Islet precursor cell (in vitro differentiated cells): ENCODE measurements at regions not wholly inside any gene's neighbourhood (a gene's known extent, or its start where the extent isn't known, plus 50 kb on each side); places are given as distances from the start of the nearest gene placed in this dataset.

ENCODE experiments used
- DNase-seq: peaks from one replicate; pipeline ENCODE4 v3.0.0-alpha.2; 2018

DNA sequence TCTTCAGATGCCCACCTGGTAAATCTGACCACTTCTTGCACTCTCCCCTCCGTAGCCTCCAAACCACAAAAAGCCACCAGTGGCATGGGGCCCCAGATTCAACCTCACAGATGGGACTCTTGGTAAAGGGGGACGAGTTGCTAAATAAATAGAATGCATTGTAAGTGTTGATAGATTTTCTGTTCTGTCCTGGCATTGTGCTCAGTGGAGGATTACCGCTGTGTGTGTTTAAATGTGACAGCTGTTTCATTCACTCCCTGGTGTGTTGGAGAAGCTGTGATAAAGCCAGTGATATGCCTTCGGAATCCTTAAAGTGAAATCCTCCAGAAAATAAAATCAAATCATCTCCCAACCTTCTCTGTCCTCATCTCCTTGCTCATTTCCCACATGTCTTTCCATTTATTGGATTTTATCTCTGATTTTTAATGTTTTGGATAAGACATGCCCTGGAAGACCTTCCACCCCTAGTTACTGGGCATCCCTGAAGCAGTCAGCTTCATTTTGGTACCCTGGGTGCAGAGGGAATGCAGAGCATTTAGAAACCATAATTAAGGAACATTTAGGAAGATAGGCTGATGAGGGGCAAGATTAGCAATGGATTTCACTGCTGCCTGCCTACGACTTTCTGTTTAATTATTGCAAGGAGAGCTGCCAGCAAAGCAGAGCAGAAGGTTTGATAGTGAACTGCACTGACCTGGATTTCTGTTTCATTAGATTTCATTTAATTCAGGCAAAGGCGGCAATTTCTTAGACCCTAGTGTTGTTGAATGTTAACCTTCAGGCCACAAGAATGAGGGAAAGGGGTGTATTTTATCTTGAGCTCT is 460.9 kb upstream of the KIRREL3 start:
- DNase-seq: no peak

DNA sequence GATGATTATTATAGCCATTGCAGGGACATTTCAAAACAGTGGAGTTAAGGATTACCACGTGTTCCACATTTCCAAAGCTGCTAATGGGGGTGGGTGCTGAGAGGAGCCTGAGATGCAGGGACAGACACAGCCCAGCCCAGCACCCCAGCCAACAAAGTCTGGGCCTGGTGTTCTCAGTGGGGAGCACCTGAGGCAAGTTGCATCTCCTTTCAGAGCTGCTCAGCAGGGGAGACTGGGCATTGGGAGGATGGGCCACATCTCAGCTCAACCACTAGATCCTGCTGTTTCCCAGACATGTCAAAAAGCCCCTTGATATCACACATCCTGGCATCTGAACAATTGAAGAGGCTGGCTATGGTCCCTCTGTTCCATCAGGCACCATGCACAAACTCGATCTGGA is 458.0 kb upstream of the KIRREL3 start:
- DNase-seq: no peak

DNA sequence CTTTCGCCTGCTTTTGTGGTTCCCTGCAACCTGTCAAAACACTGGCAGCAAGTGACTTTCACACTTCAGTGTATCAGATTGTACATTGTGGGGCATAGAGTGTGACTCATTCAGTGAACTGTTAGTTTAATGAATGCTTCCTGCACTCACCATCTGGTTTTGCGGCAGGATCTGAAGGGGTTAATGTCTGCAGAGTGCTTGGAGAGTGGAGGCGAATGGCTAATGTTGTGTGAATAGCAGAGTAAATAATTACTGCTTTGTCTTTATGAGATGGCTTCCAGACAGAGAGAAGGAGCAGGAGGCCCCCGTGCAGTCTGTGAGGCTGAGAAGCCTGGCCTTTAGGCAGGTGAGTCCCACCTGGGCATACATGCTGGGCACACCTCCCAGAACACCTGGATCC is 454.3 kb upstream of the KIRREL3 start:
- DNase-seq: peak; percentile 91

DNA sequence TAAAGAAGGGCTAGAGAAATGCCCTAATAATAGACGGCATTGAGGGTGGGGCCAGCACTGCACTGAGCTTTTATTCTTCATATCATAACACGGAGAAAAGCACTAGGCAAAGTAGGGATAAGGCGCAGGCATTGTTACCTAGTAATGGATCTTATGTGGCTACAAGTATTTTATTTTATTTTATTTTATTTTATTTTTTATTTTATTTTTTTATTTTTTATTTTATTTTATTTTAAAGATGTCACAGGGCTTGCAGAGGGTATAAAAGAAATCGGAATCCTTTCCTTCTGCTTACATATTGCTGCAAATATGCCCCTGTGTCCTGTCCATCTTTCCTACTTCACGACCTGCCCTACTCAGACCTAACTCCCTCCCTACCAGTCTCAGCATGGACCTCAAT is 452.0 kb upstream of the KIRREL3 start:
- no peak for DNase-seq

DNA sequence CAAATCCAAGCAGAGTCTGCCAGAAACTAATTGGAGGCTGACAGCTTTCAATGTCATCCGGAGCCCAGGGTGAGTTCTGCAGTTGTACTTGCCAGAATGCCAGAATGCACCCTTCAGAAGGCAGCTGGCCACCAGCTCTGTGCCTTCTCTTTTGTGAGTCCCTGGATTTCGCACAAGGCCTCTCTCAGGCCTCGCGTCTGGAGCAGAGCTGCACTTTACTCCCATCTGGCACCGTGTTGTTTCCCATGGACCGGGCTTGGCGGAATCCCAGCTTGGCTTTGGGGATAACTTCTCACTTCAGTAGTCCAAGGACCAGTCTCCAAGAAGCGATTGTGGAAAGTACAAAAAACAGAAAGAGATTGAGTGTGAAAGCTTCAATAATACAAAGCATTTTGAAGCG is 451.3 kb upstream of the KIRREL3 start:
- DNase-seq: no peak

DNA sequence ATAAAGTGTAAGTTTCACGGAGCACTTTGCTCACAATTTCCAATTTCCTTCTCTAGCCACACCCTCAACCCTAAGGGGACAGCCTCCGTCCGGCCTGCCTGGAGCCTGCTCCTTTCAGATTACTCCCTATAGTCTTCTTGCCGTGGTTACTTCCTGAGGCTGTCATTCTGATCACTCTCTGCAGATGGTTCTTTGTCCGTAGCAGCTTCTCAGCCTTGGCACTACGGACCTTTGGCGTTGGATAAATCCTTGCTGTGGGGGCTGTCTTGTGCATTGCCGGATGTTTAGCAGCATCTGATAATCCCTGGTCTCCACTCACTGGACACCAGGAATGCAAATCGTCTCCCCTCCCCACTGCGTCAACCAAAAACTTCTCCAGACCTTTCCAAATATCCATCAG is 447.5 kb upstream of the KIRREL3 start:
- DNase-seq: no peak

DNA sequence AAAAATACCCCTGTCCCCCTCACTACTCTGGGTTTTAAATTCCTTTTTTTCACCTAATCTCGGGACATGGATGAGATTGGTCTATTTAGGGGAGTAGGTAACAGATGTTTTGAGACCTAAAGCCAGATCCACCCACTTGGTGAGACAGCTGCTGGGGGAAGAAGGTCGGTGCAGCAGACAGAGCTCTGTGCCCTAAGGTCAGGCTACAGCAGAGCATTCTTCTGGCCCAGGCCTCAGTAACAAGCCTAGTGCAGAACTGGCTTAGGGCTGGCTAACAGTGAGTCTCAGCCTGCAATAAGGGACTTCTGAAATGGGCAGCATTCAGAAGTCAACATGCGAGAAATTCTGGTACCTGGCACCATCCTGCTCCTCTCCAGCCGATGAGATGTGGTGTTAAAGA is 444.9 kb upstream of the KIRREL3 start:
- peak; percentile 53 for DNase-seq

DNA sequence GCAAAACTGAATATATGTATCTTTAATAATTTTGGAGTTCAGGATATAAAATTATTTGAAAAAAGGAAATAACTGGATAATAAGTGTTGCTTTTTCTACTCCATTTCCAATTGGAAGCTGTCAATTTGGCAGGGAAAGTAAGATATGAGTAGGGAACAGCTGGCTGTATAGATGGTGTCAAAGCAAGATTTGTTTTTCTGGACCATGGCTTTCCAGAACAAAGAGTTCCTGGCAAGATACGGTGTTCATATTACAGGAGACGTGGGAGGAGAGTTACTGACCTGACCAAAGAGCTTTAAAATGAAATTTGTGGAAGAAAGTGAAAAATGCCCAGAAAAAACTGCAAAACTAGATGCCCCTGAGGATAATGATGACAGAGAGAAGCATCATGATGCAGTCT is 442.7 kb upstream of the KIRREL3 start:
- no peak for DNase-seq

DNA sequence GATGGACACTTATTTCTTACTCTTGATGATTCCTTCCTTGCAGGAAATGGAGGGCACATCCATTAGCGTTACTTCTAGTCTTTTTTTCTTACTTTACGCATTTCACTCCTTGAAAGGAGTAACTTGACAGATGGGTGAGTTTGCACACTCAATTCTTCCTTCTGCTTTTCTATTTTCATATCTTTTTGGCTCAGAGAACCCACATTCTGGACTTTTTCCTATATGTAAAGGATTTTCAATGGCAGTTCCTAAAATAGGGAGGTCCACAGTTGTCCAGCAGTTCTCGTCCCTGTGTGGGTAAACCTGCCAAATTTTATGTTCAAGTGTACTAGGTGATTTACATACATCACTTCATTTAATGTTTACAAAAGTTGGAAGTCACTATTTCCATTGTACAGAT is 440.0 kb upstream of the KIRREL3 start:
- DNase-seq: no peak

DNA sequence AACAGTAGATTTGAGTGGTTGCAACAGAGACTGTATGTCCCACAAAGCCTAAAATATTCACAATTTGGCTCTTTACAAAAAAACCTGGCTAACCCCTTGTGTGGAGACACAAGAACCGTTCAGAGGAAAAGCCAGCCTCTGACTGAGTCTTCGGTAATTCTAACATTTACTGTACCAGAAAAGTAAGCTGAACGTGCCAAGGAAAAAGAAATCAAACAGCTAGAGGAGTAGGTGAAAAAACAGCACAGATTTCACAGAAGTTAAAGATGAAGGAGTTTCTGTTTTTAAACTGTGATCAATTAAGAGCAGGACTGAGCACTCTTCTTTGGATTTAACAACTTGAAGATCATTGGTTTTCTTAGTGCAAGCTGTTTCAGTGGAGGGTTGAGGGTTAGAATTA is 424.7 kb upstream of the KIRREL3 start:
- DNase-seq: no peak

DNA sequence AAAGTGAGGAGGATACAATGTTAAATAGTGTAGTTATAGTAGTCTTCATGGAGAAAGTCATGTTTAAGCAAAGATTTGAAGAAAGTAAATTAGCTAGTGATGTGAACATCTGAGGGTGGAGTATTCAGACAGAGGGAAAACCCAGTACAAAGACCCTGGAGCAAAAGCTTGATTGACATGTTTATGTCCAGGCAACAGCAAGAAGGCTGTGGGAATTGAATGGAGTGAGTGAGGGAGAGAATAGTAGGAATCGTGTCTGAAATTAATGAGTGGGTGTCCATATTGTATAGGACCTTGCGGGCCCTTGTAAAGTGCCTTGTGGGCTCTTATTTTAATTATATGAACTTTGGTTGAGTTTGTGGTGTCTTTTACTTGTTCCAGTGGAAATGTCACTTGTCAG is 424.1 kb upstream of the KIRREL3 start:
- DNase-seq: no peak

DNA sequence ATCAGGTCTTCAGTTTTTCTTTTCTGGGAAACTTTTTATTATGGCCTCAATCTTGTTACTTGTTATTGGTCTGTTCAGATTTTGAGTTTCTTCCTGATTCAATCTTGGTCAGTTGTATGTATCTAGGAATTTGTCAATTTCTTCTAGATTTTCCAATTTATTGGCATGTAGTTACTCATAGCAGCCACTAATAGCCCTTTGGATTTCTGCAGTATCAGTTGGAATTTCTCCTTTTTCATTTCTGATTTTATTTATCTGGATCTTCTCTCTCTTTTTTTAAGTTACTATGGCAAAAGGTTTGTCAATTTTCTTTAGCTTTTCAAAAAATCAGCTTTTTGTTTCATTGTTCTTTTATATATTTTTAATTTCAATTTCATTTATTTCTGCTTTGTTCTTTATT is 419.6 kb upstream of the KIRREL3 start:
- no peak for DNase-seq

DNA sequence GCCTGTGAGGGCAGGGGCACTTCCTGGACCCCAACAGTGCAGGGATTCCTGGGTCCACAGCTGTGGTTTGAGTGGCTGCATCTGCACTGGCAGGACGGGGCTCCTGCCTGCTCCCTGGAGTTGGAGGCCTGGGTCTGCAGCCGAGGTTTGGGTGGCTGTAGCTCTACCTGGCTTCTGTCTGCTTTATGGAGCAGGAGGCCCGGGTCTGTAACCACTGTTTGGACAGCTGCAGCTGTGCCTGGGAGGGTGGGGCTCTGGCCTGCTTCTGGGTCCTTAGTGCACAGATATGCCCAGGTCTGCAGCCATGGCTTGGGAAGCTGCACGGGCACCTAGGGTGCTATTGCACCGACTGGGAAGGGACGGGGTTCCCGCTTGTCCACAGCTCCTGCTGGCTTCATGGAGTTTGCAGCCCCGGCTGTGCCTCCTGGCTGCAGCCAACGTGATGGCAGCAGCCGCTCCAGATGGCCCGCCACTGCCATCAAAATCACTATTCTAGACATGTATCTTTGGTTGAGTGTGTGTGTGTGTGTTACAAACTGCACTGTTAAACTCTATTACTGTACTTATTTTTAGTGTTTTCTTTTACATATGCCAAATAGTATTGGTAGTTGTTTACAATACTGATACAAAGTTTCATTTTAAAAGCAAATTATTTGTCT is 412.3 kb upstream of the KIRREL3 start:
- DNase-seq: no peak

DNA sequence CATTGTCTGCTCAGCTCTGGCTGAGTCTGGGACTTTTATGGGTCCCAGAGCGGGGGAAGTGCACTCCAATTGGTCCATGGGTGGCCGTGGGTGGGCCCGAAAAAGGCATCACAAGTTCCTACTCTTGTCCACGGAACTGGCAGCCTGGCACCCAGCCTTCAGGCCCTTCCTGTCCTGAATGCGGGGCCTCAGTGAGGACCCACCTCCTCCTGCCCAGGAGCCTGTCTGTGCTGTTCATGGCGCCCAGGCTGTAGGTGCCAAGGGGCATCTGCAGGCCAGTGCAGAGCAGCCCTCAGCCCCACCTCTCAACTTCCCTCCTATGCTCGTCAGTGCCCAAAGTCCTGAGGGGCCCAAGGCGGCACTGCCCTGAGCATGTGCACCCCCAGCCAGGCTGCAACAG is 411.7 kb upstream of the KIRREL3 start:
- no peak for DNase-seq

DNA sequence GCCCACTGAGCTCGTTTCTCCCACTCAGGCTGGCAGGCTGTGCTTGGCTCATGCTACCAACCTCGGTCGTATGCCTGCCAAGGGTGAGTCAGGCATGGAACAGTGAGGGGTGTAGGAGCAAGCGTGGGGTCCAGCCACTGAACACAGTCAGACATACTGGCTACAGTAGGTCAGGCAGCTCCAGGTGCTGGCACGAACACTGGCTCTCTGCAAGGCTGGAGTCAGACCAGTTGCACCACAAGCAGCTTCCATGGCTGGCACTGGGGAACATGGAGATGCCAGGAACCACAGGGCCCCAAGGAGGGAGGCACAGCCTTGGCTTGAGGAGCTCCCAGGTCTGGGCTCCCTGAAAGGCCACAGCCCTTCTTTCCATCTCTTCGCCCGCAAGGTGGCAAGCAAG is 410.7 kb upstream of the KIRREL3 start:
- DNase-seq: no peak

DNA sequence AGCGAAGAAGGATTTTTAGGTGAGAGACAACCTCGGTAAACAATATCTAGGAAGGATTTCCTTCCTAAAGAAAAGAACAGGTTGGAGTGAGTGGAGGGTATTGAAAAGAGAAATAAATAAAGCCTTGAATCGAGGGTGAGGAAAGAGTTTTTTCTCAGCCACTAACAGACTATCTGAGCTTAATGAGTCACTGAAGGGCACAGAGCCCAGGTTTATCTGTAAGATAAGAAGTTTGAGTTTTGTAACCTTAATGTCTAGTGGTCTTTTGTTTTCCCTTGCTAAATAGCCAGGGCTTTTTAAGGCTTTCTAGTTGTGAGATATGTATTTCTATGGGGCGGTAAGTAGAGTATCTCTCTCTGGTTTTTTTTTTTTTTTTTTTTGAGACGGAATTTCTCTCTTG is 394.5 kb upstream of the KIRREL3 start:
- no peak for DNase-seq

DNA sequence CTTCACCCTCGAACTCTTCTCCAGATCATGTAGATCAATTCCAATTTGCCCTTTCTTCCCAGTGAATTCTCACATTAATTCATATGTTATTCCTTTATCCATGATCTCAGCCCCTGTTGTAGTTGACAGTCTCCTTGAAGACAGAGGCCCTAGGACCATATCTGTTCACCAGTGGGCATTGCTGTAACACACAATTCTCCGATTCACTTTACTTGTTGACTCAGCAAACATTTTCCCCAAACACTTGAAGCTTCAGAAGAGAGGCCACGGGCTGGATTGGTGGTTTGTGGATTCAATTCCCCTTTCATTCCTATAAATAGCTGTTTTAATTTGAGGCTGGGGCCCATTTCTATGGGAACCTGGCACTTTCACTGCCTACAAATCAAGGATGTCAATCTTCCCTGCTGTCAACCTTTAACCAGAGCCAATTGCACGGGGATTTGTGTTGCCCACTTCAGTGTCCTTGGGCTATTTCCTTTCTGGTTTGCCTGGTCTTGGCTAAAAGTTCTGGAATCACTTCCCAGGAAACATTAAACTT is 393.0 kb upstream of the KIRREL3 start:
- DNase-seq: no peak

DNA sequence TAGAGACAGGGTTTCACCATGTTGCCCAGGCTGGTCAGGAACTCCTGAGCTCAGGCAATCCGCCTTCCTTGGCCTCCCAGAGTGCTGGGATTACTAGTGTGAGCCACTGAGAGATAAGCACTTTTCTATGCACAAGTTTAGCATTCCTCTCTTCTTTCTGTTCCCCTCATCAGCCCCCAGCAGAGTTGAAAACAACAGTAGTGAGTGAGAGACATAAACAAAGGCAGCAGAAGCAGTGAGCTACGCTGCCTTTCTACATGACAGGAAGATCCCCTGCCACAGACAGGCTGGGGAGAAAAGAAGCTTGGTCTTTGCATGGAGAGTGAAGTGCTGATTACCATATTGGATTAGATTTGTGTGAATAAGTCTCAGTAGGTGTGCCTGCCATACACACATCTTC is 392.0 kb upstream of the KIRREL3 start:
- DNase-seq: no peak

DNA sequence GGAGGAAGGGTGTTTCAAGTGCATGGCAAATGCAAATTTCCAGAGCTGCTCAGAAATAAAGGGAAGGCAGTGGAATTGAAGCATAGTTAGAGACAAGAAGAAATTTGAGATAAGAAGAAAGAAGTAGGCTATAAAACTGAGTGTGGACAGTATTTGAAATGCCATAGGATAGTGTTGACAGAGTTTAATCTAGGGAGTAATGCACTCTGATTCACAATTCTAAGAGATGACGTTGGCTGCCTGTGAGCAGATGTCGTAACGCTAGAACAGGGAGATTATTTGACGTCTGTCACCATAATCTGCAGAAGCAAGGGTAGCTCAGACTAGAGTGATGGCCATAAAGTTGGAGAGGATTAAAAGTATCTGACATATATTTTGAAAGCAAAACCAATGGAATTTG is 389.9 kb upstream of the KIRREL3 start:
- no peak for DNase-seq

DNA sequence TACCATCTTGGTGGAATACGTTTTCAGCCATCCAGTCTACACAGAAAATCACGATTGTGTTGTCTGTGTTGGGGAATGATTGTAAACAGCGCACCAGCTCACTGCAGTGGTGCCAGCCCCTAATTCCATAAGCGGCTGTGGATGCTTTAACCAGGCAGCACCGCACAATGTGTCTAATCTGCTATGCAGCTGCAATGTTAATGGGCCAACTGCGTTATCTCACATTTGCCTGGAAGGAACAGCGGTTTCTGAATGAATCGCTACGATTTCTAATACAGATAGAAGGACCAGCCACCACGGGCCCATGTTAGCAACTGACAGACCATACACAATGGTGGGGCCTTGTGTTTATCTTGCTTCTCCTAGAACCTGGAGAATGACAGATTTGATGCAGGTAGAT is 384.5 kb upstream of the KIRREL3 start:
- no peak for DNase-seq

DNA sequence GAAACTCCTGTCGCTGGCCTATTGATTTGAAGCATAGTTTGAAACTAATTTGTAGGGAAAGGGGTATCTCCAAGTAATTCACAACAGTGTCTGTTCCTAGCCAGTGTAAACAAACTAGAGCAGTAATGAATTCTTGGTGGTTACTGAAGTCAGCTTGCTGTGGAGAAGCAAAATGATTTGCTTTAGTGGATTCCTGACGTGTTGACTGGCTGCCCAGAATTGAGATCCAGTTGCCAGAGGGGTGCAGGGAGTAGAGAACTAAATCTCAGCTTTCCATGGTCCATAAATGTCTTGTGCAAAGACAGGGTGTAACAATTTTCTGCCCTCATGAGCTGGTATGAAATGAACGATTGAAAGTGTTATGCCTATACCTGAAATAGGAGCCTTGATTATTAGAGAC is 382.5 kb upstream of the KIRREL3 start:
- no peak for DNase-seq

DNA sequence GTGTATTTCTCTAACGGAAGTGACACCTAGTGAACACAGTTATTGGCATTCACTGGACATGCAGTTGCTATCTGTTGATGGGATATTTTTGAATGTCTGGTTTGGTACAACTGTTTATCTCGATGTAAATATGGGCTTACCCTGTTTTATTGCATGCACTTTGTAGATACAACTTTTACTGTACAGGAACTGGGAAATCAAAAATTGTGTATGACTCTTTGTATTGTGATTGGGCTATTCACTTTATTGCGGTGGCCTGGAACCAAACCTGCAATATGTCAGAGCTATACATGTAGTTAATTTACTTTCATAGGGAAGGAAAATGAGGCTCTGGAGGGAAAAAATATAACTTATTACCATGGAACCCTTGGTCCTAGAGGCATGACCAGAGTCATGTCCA is 380.7 kb upstream of the KIRREL3 start:
- DNase-seq: no peak

DNA sequence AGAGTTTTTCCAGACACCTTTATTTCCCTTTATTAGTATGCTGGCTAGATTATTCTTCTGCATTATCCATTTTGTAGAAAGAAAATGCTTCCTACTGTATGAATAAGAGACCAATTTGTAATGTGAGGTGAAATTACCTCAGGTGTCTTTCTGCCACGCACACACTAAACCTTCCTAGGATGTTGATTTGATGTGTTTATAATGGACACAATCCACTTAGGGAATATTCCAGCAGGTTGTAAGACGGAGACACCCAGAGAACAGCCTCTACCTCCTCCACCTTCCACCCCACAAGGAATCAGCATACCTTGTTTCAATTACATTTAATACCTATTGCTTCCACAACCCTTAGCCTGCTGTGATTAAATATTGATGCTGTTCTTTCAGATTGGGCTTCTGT is 379.1 kb upstream of the KIRREL3 start:
- DNase-seq: no peak

DNA sequence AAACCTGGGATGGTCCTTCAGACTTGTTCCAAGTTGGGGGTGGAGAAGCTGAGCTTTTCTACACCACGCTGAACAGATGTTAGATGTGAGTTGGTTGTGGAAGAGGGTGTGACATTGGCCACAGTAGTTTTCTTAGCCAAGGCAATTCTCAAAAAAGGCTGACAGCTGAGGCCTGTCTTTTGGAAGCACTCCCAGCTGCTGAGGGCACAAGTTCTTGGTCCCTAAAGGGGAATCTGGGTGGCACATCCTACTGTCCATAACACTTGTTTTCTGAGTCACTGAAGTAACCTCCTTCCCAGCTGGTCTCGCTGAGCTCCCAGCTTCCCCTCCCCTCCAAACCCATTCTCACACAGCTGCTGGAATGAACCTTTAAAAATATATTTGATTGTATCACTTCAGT is 375.7 kb upstream of the KIRREL3 start:
- DNase-seq: no peak

DNA sequence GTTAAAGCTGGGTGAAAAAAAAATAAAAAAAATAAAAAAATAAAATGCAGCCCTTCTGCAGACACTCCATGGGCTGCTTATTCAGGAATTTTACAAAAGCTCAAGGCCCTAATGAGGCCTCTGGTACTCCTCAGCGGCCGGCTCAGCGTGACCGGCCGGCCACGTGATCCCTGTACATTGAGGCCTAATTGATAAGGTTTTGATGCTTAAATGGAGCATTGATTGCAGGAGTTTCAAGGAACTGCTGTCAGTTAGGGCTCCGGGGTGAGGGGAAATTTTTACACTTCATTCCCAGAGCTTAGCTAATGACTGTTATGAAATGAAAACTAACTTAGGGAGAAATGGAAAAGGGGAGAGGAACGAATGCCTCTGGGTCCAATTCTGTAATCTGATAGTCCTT is 368.8 kb upstream of the KIRREL3 start:
- DNase-seq: no peak
